Epithelial cell of prostate (primary cell): ENCODE measurements at regions not wholly inside any gene's neighbourhood (a gene's known extent, or its start where the extent isn't known, plus 50 kb on each side); places are given as distances from the start of the nearest gene placed in this dataset.
"Not testable (repeated sequence)": the region's sequence is repeated elsewhere in the genome, so short reads cannot be mapped to it uniquely, and the experiment has no call there.

Experiments used
- DNase-seq: peaks from one replicate; pipeline ENCODE4 v3.0.0-alpha.2; 2011; ENCODE audit warnings: low read depth, low spot score
- H3K27ac ChIP-seq: fragments of 450-650 bp; 2 replicates; pipeline ENCODE4 v1.5.1; 2017; ENCODE audit warnings: mild to moderate bottlenecking

DNA sequence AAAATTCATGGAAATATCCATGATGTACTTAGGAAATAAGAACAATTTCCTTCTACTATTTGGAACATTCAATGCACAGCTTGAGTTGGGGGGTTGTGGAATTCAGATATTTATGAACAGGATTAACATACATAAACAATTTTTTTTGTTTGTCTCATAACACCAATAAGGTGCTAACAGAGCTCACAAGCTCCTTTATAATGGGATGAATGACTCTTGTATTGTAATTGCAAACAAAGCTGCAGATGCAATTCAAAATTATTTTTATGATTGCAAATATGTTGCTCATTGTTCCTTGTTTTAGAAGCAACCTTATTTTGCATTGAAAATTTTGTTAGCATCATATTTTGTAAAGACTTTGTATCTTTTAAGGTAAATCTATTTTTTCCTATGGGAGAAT lies 265.7 kb downstream of the PCDH17 start:
- H3K27ac ChIP-seq, result no peak overlapping the region
- no peak for DNase-seq

DNA sequence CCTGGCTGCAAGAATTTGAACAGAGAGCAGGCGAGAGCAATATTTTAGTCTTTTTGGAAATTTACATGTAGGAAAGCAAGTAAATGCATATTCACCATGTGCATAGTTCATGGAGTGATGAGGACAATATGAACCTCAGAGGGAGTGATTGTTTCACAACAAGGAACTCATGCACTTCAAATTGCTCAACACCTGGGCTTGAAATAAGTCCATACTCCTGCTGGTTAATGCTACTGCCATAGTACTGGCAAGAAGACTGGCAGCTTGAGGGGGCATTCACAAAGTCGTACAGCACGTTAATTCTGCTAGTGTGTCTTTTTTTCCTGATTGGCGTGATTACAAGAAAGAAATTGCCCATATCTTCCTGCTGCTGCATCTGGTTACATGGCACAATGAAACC lies 267.6 kb downstream of the PCDH17 start:
- no peak overlapping the region for H3K27ac ChIP-seq
- DNase-seq, result no peak

- not testable (repeated sequence) for DNase-seq, H3K27ac ChIP-seq
Measured at GRCh38 chr13:57909833-57910232, 278.3 kb downstream of the PCDH17 start.

- DNase-seq, result no peak
- H3K27ac ChIP-seq, result no peak overlapping the region
Measured at GRCh38 chr13:57918086-57918485, 286.5 kb downstream of the PCDH17 start.

- no peak overlapping the region for H3K27ac ChIP-seq
- no peak for DNase-seq
Measured at GRCh38 chr13:57918913-57919312, 287.4 kb downstream of the PCDH17 start.

- DNase-seq, result no peak
- no peak overlapping the region for H3K27ac ChIP-seq
Measured at GRCh38 chr13:57925250-57925649, 293.7 kb downstream of the PCDH17 start.

GRCh38 chr13:57925751-57926150 lies 294.2 kb downstream of the PCDH17 start:
- no peak for DNase-seq
- H3K27ac ChIP-seq, result no peak overlapping the region

GRCh38 chr13:57932061-57932460 lies 300.5 kb downstream of the PCDH17 start:
- H3K27ac ChIP-seq, result no peak overlapping the region
- no peak for DNase-seq

DNA sequence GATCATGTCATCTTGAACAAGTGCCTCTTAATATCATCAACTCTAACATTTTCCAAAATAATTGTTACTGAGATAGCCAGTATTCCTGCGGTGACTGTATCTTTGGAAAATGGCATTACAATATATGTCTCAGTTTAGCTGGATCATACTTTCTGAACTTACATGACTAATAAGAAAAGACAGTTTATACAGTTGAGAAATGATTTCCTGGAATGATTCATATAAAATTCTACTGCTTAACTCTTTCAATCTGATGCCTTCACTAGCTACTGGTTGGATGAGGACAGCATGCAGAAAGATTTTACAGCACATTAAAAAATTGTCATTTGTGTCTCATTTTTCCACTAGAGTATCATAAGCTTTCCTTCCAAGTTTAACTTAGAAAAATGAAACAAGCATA lies 302.1 kb downstream of the PCDH17 start:
- H3K27ac ChIP-seq, result no peak overlapping the region
- no peak for DNase-seq

GRCh38 chr13:57935965-57936364 lies 304.4 kb downstream of the PCDH17 start:
- H3K27ac ChIP-seq, result no peak overlapping the region
- DNase-seq, result no peak

- no peak for DNase-seq
- no peak overlapping the region for H3K27ac ChIP-seq
Measured at GRCh38 chr13:57946361-57946760, 314.8 kb downstream of the PCDH17 start.

GRCh38 chr13:57948884-57949283 lies 317.3 kb downstream of the PCDH17 start:
- no peak for DNase-seq
- H3K27ac ChIP-seq, result no peak overlapping the region

DNA sequence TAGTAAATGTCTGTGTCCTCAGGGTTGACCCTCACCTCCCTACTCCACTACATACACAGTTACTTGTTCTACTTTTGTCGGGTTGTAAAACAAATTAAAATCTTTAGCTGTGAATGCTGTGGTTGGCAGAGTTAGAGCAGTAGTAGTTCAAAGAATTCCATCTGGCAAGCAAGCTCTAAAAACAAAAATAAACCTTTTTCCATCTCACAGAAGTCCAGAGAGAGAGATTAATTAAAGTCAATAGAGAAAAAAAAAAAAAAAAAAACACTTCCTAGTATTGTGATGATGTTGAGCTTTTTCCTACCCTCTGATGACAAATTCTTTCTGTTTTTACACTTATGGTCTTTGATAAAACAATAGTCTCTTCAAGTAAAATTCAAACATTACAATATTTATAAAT lies 338.4 kb downstream of the PCDH17 start:
- H3K27ac ChIP-seq, result no peak overlapping the region
- DNase-seq, result no peak

DNA sequence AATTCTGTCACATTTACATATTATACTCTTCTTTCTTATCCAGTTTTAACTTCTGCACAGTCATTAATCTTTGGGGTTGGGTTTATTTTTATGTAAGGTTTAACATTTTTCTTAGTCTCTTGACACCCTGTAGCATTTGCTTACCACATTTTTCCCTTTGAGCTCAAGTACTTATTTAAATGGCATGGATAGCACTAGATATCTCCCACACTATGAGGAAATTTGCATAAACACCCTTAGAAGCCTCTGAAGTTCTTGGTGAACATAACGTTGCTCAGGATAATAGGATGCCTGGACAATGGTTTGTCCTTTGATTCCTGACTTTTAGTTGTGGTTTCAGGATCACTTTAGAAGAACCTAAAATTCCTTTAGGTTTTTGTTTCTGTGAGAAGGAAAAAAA lies 338.9 kb downstream of the PCDH17 start:
- DNase-seq, result no peak
- no peak overlapping the region for H3K27ac ChIP-seq

GRCh38 chr13:57982782-57983181 lies 351.2 kb downstream of the PCDH17 start:
- no peak overlapping the region for H3K27ac ChIP-seq
- DNase-seq, result no peak

DNA sequence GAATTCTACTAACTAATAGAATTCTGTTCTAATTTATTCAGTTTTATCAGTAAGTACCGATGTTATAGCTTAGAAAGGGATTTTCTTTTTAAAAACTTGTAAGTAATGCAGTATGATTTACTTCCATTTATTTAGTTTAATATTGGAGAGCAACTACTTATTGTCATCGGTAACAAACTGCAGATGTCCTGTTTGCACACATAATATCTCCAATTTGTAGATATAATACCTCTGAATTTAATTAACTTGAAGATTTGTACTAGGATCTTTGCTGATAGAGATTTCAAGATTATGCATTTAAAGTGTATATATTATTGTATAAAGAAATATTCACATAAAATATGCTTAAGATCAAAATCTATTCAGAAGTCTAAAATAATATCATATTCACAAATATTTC lies 356.7 kb downstream of the PCDH17 start:
- H3K27ac ChIP-seq, result no peak overlapping the region
- no peak for DNase-seq

DNA sequence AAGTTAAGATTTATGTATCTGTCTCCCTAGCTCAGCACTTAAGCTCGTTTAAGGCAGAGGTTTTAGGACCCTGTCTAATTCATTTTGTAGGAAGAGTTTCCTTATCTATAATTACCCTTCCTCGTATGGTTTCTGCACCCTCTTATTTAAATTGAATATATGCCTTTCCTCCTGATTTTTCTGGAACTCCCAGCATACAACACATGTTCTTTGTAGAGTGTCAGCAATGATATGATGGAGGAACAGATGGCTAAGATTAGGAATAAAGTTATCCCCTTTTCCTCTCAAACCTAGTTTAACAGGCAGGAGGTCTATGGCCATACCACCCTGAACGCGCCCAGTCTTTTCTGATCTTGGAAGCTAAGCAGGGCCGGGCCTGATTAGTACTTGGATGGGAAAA lies 359.5 kb downstream of the PCDH17 start:
- H3K27ac ChIP-seq, result no peak overlapping the region
- no peak for DNase-seq

- no peak for DNase-seq
- H3K27ac ChIP-seq, result no peak overlapping the region
Measured at GRCh38 chr13:57992416-57992815, 360.9 kb downstream of the PCDH17 start.

DNA sequence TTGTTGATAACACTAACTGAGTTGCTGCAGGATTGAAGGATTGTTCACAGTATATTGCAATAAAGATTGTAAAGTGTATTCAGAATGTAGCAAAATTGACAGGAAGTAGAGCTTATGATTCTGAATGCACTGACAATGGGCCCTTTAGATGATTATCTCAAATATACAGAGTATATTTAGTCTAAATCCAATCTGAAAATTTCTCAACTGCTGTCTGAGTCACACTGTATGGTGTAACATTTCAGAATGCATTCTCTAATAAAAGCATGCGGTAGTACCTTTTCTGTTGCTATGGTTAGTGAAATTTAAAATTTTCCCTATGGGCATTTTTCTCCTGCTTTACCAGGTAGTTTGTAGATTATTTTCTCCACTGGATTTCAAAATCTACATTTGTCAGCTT lies 365.2 kb downstream of the PCDH17 start:
- DNase-seq, result no peak
- H3K27ac ChIP-seq, result no peak overlapping the region

DNA sequence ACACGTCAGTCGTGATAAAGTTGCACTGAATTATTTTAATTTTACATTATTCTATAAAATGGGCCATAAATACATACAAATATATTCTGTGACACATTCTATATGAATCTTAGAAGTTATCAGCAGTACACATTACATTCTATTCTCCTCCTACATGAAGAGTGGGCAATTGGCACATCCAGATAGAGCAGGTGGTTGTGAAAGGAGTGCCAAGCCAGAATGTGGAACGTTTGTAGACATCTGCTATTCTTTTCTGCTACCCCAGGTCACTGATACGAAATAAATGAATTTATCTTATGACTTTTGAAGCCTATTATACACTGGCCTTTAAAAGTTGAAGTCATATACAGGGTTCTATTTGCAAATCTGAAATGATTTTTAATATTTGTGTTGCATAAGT lies 373.2 kb downstream of the PCDH17 start:
- DNase-seq, result no peak
- no peak overlapping the region for H3K27ac ChIP-seq

DNA sequence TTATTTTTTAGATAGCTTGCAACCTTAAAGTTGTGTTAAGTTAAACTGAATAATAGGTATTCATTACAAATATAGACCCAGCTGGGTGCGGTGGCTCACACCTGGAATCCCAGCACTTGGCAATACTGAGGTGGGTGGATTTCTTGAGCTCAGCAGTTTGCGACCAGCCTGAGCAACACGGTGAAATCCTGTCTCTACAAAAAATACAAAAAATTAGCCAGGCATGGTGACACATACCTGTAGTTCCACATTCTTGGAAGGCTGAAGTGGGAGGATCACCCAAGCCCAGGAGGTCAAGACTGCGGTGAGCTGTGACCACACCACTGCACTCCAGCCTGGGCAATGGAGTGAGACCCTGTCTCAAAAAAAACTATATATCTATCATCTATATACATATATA lies 386.5 kb downstream of the PCDH17 start:
- no peak overlapping the region for H3K27ac ChIP-seq
- no peak for DNase-seq

DNA sequence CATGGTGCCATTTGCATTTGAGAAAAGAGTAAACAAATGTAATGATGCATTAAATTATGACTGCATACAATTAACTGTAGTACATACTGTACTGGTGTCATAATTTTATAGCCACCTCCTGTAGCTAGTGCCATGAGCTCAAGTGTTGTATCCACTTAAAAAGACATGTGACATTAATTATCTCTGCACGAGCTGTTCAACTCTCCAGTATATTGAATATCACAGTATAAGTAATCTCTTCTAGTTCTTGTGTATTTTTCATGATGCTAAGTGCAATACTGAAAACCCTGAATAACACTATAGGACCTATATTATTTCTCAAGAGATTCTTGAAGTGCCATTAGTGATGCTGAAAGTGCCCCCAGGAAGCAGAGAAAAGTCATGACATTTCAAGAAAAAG lies 387.3 kb downstream of the PCDH17 start:
- DNase-seq, result no peak
- H3K27ac ChIP-seq, result no peak overlapping the region

GRCh38 chr13:58024103-58024502 lies 392.6 kb downstream of the PCDH17 start:
- DNase-seq, result no peak
- H3K27ac ChIP-seq, result no peak overlapping the region
